ENCODE measurements at regions not wholly inside any gene's neighbourhood (a gene's known extent, or its start where the extent isn't known, plus 50 kb on each side); places are given as distances from the start of the nearest gene placed in this dataset.
A peak's percentile ranks its signal among the peaks of the same experiment; 100 is the strongest.

DNA sequence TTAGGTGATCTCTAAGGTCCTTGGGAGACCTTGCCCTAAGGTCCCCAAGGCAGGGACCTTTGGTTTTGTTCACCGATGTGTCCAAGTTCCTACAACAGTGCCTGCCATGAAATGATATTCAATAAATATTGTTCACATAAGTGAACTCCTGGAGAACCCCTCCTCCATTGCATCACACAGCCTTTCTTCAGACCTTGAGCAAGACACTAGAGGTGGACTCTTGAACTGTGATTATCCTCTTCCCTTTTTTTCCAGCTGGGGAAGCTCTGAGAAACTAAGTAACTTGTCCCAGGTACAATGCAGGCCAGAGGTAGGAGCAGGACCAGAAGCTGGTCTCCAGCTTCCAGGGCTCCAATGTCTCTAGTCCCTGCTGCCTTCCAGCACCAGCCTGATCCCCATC, 76.6 kb upstream of the LMO1 start:
- no peaks in the 10 kb centered on the region for H3K36me3 ChIP-seq
- H3K9me3 ChIP-seq (replicated peaks), result no peaks in the 10 kb centered on the region
- H3K27ac ChIP-seq, result no peak overlapping the region
- no peak for DNase-seq
- H3K4me3 ChIP-seq, result no peak overlapping the region
- no peaks in the 10 kb centered on the region for H3K27me3 ChIP-seq
- H3K4me1 ChIP-seq, result peaks cover 9% of the 10 kb centered on the region; the same call in 1 of the 2 replicates

DNA sequence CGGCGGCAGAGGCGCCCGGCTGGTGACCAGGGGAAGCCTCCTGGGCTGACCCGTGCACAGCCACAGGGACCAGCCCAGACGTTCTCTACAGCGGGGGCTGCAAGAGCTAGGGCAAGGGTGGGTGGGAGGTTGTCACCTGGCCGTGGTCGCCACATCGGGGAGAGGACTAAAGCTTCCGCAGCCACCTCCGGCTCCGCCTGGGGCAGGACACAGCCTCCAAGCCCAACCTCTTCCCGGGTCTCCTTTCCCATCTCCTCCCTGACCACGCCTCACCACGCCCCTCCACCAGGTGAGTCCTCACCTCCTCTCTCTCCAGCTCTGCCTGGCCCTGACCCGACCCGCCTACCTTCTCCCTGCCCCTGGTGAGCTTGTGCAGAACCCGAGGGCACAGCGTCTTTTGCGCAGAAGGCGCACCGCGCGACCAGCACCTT, 75.9 kb upstream of the LMO1 start:
- Histone ChIP-seq H3K4me1 (peaks cover 9% of the 10 kb centered on the region; the same call in 1 of the 2 replicates), H3K9me3 (replicated peaks) (no peaks in the 10 kb centered on the region), H3K27ac (no peak overlapping the region), H3K27me3 (no peaks in the 10 kb centered on the region), H3K36me3 (no peaks in the 10 kb centered on the region), H3K4me3 (no peak overlapping the region)
- DNase-seq, result no peak

DNA sequence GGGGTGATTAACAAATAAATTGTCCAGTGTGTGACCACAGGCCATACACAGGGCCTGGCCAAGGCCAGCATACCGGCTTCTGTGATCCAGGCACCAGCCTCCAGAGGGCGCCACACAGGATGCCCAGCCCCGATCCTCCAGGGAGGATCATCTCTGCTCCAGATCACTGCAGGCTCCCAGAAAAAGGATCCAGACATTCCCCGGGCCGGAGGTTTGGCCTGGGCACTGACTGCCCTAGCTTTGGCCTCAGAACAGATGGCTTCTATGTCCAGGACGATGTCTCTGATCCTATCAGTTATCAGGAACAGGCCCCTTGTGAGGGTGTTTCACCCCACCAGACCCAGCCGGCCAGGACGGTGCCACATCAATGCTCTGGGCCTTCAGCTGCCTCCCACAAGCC, 74.5 kb upstream of the LMO1 start:
- Histone ChIP-seq H3K4me3 (no peak overlapping the region), H3K36me3 (no peaks in the 10 kb centered on the region), H3K27me3 (no peaks in the 10 kb centered on the region), H3K27ac (no peak overlapping the region), H3K4me1 (peaks cover 7% of the 10 kb centered on the region; the same call in 1 of the 2 replicates), H3K9me3 (replicated peaks) (no peaks in the 10 kb centered on the region)
- peak; percentile 45 to 76 for DNase-seq

DNA sequence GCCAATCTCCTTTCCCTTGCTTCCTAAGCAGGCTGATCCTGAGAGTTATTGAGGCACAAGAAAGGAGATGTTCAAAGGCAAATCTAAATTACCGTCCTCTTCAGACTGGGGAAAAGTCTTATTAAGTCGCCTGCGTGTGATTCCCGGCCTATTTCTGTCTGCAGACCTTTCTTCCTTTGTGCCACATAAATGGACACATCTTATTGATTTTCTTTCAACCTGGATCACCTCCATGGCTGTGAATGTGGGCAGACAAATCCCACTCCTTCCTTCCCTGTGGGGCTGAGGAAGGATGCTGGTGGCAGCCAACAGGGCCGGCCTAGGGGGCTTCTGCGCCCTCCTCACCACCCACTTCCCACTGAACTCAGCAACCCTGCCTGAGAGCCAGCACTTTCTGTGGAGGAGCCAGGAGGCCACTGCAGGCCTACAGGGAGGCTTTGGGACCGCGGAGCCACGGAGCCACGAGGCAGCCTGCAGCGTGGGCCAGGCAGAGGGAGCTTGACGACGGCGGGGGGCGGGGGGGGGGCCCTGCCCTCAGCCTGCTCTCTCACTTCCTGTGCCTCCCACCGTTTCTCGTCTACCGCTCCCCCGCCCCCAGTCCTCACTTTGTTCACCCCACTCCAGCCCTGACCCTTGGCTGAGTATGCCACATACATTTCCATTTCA, 73.6 kb upstream of the LMO1 start:
- Histone ChIP-seq H3K4me3 (no peak overlapping the region), H3K27ac (no peak overlapping the region), H3K4me1 (peaks cover 5% of the 10 kb centered on the region; the same call in 1 of the 2 replicates), H3K9me3 (replicated peaks) (no peaks in the 10 kb centered on the region), H3K27me3 (no peaks in the 10 kb centered on the region), H3K36me3 (no peaks in the 10 kb centered on the region)
- no peak for DNase-seq

DNA sequence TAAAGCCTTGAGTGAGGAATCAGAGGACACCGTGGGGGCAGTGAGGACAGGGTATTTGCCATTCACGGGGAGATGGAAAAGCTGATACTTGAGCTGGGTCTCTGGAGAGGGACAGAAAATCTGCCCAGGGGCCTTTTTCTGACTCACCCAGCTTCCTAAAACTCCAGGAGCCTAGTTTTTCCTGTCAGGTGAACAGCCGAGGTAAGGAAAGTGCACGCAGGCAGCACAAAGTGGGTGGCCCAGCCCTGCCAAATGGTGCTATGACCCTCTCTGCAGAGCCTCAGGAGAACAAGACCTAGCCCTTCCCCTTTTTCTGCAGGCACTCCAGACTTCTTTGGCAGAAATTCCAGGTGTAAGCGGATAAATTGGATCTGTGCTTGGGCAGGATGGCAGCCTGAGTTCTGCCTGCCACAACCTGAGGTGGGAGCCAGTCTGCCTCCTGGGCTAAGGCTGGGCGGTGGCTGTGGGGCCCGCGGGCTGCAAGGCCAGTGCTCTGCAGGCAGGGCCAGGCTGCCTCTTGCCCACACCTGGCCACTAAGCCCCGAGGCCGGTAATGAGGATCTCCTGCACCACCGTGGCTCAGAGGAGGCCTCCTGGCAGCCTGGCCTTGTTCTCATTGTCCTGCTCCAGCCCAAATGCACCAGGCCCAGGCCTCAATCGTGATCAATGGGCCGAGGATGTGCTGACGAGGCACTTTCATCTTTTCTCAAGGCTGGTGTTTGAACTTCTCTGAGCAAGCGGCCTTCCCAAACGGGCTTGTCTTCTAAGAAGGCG, 72.9 kb upstream of the LMO1 start:
- H3K27ac ChIP-seq, result no peak overlapping the region
- H3K36me3 ChIP-seq, result no peaks in the 10 kb centered on the region
- H3K4me1 ChIP-seq, result peaks cover 5% of the 10 kb centered on the region; the same call in 1 of the 2 replicates
- H3K4me3 ChIP-seq, result no peak overlapping the region
- H3K9me3 ChIP-seq (replicated peaks), result no peaks in the 10 kb centered on the region
- no peaks in the 10 kb centered on the region for H3K27me3 ChIP-seq
- no peak for DNase-seq

DNA sequence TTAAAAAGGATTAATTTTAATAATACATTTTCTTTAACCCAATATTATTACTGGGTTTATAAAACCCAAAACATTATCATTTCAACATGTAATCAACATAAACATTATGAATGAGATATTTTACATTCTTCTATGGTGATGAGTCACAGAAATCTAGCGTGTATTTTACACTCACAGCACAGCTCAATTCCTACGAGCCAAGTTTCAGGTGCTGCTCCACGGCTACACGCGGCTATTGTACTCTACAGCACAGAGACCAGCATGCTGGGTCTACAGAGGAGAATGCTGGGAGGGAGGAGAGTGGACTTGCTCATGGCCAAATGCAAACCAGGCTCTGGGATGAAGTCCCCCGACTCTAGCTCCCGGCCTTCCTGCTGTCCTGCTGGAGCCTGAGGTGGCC, 72.0 kb upstream of the LMO1 start:
- H3K9me3 ChIP-seq (replicated peaks), result no peaks in the 10 kb centered on the region
- DNase-seq, result no peak
- H3K27me3 ChIP-seq, result no peaks in the 10 kb centered on the region
- H3K36me3 ChIP-seq, result no peaks in the 10 kb centered on the region
- 0 out of 2 replicates have a peak, but pooled peaks cover 5% of the 10 kb centered on the region for H3K4me1 ChIP-seq
- no peak overlapping the region for H3K4me3 ChIP-seq
- H3K27ac ChIP-seq, result no peak overlapping the region

DNA sequence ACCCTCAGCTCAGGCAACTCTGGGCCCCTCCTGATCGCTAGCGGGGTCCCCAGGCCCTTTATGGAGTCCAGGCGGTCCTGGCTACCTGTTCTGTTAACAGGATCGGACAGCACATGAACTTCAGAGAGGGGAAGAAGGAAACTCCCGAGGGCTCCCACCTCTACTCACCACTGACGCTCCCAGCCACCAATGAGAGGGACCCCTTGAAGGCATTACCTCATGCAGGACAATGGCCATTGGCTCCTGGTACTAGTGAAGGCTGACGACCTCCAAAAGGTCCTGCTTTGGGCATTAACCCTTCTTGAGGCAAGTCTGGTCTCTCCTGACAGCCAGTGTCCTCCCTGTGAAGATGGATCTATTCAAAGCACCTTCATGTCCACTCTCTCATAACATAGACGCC, 71.5 kb upstream of the LMO1 start:
- H3K27ac ChIP-seq, result no peak overlapping the region
- no peak for DNase-seq
- H3K36me3 ChIP-seq, result no peaks in the 10 kb centered on the region
- no peak overlapping the region for H3K4me3 ChIP-seq
- peaks cover 6% of the 10 kb centered on the region; the same call in 1 of the 2 replicates for H3K4me1 ChIP-seq
- H3K27me3 ChIP-seq, result no peaks in the 10 kb centered on the region
- H3K9me3 ChIP-seq (replicated peaks), result no peaks in the 10 kb centered on the region

DNA sequence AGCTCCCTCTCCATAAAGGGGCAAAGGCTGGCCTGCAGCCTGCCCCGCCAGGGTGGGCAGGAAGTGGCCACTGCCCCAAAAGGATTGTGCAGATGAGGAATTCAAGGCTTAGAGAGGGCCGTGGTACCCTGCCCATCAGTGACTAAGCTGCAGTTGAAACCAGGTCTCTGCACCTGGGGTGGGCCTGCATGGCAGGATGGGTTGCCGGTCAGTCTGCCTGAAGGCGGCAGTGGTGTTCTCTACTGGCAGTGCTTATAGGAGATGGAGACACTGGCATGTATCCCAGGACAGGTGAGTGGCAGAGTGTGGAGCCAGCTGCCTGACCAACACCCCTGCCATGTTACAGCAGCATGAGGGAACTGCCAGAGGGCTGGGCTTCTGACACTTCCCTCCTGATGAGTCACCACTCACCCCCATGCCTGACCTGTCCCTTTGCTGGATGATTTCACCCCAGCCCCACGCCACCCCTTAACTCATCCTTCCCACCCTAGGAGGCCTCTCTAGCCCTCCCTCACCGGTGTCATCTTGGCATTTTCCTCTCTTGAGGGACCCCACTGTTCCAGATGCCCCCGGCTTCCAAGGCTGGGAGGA, 70.2 kb upstream of the LMO1 start:
- H3K4me1 ChIP-seq, result peaks cover 9% of the 10 kb centered on the region; the same call in 1 of the 2 replicates
- no peak overlapping the region for H3K4me3 ChIP-seq
- H3K27ac ChIP-seq, result no peak overlapping the region
- no peaks in the 10 kb centered on the region for H3K27me3 ChIP-seq
- no peaks in the 10 kb centered on the region for H3K9me3 ChIP-seq (replicated peaks)
- no peaks in the 10 kb centered on the region for H3K36me3 ChIP-seq
- no peak for DNase-seq

DNA sequence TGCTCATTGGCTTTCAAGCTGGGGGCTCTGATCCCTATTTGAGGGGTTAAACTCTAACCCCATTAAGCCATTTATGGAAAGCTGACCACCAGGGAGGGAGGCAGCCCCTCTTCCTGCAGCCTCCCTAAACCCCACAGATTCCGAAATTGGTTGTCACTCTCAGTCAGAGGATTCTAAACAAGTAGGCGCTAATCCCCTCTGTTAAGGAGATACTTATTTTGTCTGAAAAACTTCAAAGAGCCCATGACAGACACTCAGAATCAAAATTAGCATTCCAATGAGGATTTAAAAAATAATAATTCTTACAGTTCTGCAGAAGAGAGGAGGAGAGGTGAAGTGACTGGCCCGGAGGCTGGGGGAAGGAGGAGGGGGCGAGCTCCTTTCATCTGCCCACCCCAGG, 69.7 kb upstream of the LMO1 start:
- Histone ChIP-seq H3K4me1 (peaks cover 9% of the 10 kb centered on the region; the same call in 1 of the 2 replicates), H3K4me3 (no peak overlapping the region), H3K9me3 (replicated peaks) (no peaks in the 10 kb centered on the region), H3K27ac (no peak overlapping the region), H3K36me3 (no peaks in the 10 kb centered on the region), H3K27me3 (no peaks in the 10 kb centered on the region)
- no peak for DNase-seq

DNA sequence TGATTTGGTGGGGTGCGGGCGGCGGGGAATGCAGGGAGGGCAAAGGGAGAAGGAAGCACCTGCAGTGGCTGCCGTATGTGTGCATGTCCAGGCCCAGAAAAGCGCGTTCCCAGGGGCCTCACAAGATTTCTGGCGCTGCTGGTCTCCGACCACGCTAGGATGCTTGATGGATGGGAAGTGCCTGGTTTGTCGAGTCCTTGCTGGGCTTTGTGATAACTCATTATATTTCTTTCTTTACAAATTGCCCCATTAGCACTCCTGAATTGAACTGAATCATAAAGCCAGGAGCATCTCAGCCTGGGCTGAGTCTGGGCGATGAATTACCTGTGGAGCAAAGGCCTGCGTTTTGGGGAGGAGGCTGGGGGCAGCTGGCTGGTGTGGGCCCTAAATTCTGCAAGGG, 69.2 kb upstream of the LMO1 start:
- Histone ChIP-seq H3K27ac (no peak overlapping the region), H3K4me3 (no peak overlapping the region), H3K36me3 (no peaks in the 10 kb centered on the region), H3K4me1 (peaks cover 9% of the 10 kb centered on the region; the same call in 1 of the 2 replicates), H3K27me3 (no peaks in the 10 kb centered on the region), H3K9me3 (replicated peaks) (no peaks in the 10 kb centered on the region)
- no peak for DNase-seq

DNA sequence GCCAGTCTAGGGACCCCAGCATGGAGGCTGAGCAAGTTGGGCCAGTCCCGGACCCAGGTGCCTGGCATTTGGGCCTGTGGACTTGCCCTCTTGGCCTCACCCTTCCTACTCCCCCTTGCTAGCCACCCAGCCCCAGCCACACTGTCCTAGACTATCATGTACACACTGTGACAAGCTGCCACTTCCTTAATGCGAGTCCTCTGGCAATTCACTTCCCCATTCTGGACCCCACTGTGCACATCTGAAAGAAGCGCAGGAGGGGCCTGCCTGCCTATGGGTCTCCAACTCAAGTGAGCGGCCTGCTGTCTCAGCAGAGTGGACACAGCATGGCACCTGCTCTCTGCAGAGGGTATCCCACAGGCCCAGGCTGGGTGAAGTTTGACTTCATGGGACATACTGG, 68.5 kb upstream of the LMO1 start:
- H3K27me3 ChIP-seq, result peaks cover 2% of the 10 kb centered on the region; the same call in 1 of the 2 replicates
- H3K27ac ChIP-seq, result no peak overlapping the region
- no peaks in the 10 kb centered on the region for H3K9me3 ChIP-seq (replicated peaks)
- peaks cover 9% of the 10 kb centered on the region; the same call in 1 of the 2 replicates for H3K4me1 ChIP-seq
- H3K36me3 ChIP-seq, result no peaks in the 10 kb centered on the region
- H3K4me3 ChIP-seq, result no peak overlapping the region
- DNase-seq, result no peak

DNA sequence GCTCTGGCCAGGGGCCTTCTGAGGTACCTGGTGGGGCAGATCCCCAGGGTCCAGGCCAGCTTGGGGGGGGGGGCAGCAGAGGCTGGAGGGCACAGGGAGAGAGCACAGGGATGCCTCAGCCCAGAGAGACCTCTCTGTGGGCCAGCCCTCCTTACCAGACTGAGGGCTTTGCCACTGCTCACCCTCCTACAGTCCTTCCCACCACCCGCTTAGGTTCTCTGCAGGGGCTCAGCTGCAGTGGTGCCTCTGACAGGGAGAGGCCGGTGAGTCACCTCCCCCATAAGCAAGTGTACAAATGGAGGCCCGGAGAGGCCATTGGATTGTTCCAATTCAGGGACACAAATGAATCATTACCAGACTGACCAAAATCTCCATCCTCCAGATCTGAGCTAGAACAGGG, 68.1 kb upstream of the LMO1 start:
- peaks cover 5% of the 10 kb centered on the region; the same call in 1 of the 2 replicates for H3K27me3 ChIP-seq

DNA sequence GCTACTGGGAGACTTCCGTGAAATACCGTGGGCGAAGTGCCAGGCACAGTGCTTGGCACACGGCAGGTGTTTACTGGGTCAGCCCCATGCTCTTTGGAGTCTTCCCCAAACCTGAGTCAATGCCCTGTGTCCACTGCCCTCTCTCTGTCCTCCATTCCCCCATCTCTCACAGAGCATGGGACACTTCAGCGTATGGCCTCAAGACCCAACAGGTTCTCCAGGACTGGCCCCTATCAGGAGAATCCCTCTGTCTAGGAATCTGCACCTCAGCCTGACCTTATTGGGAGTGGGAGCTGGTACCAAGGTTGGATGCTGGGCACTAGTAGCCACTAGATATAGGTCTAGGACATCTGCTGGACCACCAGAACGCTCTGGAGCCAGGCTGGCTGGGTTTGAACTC, 67.2 kb upstream of the LMO1 start:
- no peak for DNase-seq
- Histone ChIP-seq H3K27ac (no peak overlapping the region), H3K27me3 (peaks cover 5% of the 10 kb centered on the region; the same call in 1 of the 2 replicates), H3K9me3 (replicated peaks) (no peaks in the 10 kb centered on the region), H3K4me1 (peaks cover 4% of the 10 kb centered on the region; the same call in 1 of the 2 replicates), H3K4me3 (no peak overlapping the region), H3K36me3 (no peaks in the 10 kb centered on the region)

More for the DNA sequence above, 68.1 kb upstream of the LMO1 start:
- H3K27ac ChIP-seq, result no peak overlapping the region
- H3K9me3 ChIP-seq (replicated peaks), result no peaks in the 10 kb centered on the region
- no peak for DNase-seq
- H3K4me3 ChIP-seq, result no peak overlapping the region
- H3K36me3 ChIP-seq, result no peaks in the 10 kb centered on the region
- H3K4me1 ChIP-seq, result peaks cover 9% of the 10 kb centered on the region; the same call in 1 of the 2 replicates

DNA sequence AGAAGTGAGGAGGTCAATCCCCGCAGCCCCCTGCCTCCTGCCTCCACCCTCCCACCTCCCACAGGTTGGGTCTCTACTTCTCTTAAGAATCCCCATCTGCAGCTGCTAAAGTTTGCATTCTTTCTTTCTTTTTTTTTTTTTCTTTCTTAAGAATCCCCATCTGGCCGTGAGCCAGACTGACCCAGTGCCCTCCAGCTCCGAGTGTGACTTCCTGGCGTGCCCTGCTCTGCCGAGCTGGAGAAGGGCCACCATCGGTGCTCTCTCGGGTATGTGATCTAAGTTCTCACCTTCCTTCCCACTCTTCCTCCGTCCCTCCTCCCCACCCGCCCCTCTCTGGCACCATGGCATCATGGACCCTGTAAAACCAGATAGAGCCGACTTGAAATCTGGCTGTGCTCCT, 66.7 kb upstream of the LMO1 start:
- Histone ChIP-seq H3K27me3 (peaks cover 5% of the 10 kb centered on the region; the same call in 1 of the 2 replicates), H3K36me3 (no peaks in the 10 kb centered on the region), H3K4me1 (peaks cover 3% of the 10 kb centered on the region; the same call in 1 of the 2 replicates), H3K27ac (no peak overlapping the region), H3K9me3 (replicated peaks) (no peaks in the 10 kb centered on the region), H3K4me3 (no peak overlapping the region; the same call in 1 of the 2 replicates)
- DNase-seq, result no peak

DNA sequence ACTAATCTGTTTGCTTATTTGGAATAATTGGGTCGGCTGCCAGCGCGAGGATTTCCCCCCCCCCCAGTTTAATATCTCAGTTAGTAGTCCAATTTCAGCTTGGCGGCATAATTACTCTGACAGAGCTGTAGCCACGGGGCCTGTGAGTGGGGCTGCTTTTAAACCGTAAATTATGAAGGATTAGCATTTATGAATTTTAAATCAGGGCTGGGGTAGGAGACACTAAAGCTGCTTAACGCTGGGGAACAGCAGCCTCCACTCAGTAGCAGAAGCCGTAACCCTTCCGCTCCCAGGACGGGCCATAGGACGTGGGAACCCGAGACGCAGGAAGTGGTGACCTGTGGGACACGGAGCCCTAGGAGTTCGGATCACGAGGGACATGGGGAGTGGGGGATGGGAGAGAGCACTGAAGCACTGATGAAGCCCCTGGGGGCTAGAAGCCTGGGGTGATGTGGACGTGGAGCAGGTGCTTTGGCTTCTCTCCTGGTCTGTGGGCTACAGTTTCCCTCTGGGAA, 66.2 kb upstream of the LMO1 start:
- Histone ChIP-seq H3K36me3 (no peaks in the 10 kb centered on the region), H3K27ac (no peak overlapping the region), H3K27me3 (peaks cover 5% of the 10 kb centered on the region; the same call in 1 of the 2 replicates), H3K4me1 (peaks cover 3% of the 10 kb centered on the region; the same call in 1 of the 2 replicates), H3K9me3 (replicated peaks) (no peaks in the 10 kb centered on the region), H3K4me3 (peak overlapping the region; percentile 37)
- DNase-seq, result peak; percentile 44 to 69

Measured in SJCRH30 (cell line).